DMS 273 (cell line): ENCODE measurements at regions not wholly inside any gene's neighbourhood (a gene's known extent, or its start where the extent isn't known, plus 50 kb on each side); places are given as distances from the start of the nearest gene placed in this dataset.
"Not testable (repeated sequence)": the region's sequence is repeated elsewhere in the genome, so short reads cannot be mapped to it uniquely, and the experiment has no call there.

ENCODE experiments used
- DNase-seq: peaks from one replicate; lab custom pipeline; 2025; ENCODE audit not compliant: unreplicated experiment; lab: John Stamatoyannopoulos, UW

GRCh38 chrX:47776292-47777006 lies 60.3 kb upstream of the ZNF81 start:
- no peak for DNase-seq

- no peak for DNase-seq
Observed at GRCh38 chrX:47772764-47773163, 63.9 kb upstream of the ZNF81 start.

GRCh38 chrX:47771473-47771872 lies 65.2 kb upstream of the ZNF81 start:
- no peak for DNase-seq

GRCh38 chrX:47762826-47763225 lies 73.9 kb upstream of the ZNF81 start:
- DNase-seq: not testable (repeated sequence)

GRCh38 chrX:47752685-47753084 lies 84.0 kb upstream of the ZNF81 start:
- no peak for DNase-seq

- peak; percentile 72 for DNase-seq
Observed at GRCh38 chrX:47751670-47752069, 85.0 kb upstream of the ZNF81 start.

GRCh38 chrX:47749185-47749967 lies 87.3 kb upstream of the ZNF81 start:
- DNase-seq: peak; percentile 68

- no peak for DNase-seq
Observed at GRCh38 chrX:47748576-47748975, 88.1 kb upstream of the ZNF81 start.

- no peak for DNase-seq
Observed at GRCh38 chrX:47746446-47746845, 87.5 kb upstream of the UXT start.

GRCh38 chrX:47745416-47745815 lies 86.4 kb upstream of the UXT start:
- no peak for DNase-seq

GRCh38 chrX:47743504-47743903 lies 84.5 kb upstream of the UXT start:
- DNase-seq: no peak

- not testable (repeated sequence) for DNase-seq
Observed at GRCh38 chrX:47738870-47739269, 79.9 kb upstream of the UXT start.

GRCh38 chrX:47723689-47724088 lies 64.7 kb upstream of the UXT start:
- DNase-seq: peak; percentile 23

- DNase-seq: no peak
Observed at GRCh38 chrX:47723083-47723482, 64.1 kb upstream of the UXT start.

GRCh38 chrX:47722260-47722659 lies 63.3 kb upstream of the UXT start:
- no peak for DNase-seq

GRCh38 chrX:47715078-47715477 lies 56.1 kb upstream of the UXT start:
- DNase-seq: not testable (repeated sequence)

- DNase-seq: not testable (repeated sequence)
Observed at GRCh38 chrX:47712675-47713074, 53.7 kb upstream of the UXT start.

- DNase-seq: no peak
Observed at GRCh38 chrX:47710252-47710651, 51.3 kb upstream of the UXT start.
